TTC549 (cell line): ENCODE measurements at regions not wholly inside any gene's neighbourhood (a gene's known extent, or its start where the extent isn't known, plus 50 kb on each side); places are given as distances from the start of the nearest gene placed in this dataset.
"Not testable (repeated sequence)": the region's sequence is repeated elsewhere in the genome, so short reads cannot be mapped to it uniquely, and the experiment has no call there.

ENCODE experiments used
- FAIRE-seq: peaks from 2 replicates; lab custom pipeline; 2012; peaks lifted over from hg19 to GRCh38; lab: Jason Lieb, UNC

DNA sequence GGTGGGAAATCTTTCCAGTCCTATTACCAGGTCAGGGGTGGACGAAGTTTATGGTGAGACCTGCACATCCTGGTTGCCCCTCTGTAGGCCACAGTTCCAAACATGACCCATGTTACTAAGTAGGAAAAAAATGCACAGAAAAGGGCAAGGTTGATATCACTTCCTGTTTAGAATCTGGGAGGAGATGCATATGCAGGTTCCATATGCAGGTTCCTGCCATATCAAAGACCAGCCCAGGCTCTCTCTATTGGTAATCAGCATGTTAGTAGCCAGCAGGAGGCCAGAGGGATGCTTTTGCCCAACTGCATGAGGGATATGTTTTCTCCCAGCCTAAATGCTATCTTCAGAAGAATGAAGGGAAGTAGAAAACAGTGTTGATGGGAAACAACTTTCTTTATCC lies 657.2 kb downstream of the ANKRD50 start:
- no peak for FAIRE-seq

DNA sequence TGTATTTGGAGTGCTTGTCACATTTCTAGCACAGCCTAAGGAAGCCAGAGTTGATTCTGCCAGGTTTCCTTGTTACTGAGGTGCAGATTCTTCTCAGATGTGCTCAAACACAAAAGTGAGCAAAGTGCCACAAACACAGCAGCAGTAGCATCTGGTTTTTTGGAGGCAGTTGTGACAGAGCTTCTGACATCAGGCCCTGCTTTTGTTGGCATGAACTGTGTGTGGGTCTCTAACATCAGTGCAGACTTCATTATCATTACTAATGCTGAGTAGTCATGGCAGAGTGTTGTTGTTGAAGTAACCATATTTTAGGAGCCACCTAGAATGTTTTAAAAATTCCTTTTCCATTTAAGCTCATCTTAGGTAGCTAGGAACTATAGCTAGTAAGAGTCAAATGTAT lies 656.6 kb downstream of the ANKRD50 start:
- FAIRE-seq = no peak

DNA sequence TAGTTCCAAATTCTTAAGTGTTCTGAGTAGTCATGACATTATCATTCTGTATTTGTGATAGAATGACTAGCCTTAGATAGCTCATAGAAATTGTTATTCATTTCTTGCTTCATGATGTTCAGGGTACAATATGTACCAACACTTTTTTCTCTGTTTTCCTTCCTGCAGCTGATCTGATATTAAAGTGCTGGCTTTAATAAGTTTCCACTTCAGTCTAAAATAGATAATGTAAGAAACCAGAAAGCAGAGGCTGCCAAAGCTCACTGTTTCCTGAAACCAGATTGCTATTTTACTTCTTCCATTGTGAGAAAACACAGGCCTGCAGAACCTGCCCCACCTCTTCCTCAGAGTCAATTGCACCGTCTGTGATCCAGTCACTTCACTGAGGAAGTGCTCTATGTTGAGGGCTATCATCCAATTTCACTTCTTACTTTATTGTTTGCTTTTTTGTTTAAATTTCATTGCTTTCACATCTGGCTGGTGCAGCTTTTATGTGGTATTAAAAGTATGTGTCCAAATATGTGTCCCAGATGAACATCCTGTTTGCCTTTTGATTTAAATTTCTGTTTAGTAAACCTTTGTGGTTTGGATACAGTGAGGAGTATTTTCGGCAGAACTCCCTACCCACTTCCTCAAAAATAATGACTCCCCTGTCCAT lies 652.1 kb downstream of the ANKRD50 start:
- no peak for FAIRE-seq

DNA sequence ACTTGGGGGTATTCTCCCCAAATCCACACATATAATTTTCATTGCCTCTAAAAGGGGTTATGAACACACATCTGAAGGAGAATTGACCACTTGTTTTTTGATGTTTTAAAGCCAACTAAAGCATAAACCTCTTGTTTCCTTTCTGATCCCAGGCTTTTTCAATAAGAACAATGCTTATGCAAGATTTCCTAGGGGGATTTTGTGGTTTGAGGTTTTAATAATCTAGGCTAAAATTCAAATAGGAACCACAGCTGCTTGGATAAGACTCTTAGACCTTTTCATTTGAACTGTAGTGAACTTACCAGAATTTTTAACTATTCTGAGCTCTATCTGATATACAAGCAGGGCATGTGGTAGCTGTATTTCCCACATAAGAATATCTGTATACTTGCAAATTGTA lies 651.1 kb downstream of the ANKRD50 start:
- FAIRE-seq = no peak

DNA sequence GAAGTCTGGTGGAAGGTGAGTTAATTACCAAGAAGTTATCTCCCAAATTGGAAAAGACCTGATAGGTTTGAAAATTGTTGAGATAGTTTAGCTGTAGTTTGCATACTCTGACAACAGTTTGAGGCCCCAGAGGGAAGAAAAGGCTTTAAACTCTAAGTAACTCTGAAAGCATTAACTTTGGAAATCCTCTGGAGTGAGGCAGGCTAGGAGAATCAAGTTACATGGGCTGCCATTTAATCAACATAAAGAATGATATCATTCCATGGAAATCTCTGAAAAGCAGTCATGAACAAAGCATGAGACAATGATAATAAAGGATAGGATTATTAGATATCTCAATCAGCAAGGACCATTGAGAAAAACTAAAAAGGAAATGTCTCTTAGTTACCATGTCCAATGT lies 647.1 kb downstream of the ANKRD50 start:
- no peak for FAIRE-seq

DNA sequence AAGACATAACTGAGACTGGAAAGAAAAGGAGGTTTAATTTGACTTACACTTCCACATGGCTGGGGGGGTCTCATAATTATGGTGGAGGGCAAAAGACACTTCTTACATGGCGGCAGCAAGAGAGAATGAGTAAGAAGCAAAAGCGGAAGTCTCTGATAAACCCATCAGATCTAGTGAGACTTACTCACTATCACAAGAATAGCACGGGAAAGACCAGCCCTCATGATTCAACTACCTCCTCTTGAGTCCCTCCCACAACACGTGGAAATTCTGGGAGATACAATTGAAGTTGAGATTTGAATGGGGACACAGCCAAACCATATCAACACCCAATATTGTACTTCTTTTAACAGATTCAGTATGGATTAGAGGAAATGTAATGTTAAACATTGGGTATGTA lies 646.6 kb downstream of the ANKRD50 start:
- no peak for FAIRE-seq

DNA sequence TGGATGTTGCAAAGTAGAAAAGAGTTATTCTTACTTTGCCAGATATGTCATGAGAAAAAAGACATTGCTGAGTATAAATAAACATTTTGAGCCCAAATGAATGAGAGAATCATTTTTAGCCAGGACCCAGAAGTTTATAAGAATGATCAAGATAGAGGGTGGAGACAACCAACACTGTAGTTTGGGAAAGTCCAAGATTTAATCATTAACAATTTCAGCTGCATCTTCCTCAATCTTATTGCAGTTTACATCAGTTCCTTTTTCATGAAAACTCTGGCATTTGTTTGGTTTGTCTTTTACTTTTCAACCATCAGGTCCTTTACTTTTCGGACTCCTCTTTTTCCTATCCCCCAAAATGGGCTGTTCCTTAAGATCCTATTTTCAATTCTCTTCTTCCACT lies 645.9 kb downstream of the ANKRD50 start:
- no peak for FAIRE-seq

DNA sequence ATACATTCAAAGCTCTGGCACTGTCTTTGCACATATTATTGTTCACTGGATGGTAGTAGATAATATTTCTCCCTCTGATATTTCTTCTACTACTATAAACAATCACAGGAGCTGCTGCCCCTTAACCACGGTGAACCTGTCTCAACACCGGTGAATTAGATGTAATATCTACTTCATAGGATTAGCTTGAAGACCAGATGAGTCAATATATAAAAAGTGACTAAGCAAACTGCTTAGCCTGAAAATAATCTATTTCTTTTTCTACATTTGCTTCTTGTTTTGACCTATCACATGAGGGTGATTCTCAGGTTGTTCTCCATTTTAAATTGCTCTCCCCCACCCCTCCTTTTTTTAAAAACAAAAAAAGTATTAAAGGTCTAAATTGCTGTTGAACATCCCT lies 645.5 kb downstream of the ANKRD50 start:
- FAIRE-seq = no peak

DNA sequence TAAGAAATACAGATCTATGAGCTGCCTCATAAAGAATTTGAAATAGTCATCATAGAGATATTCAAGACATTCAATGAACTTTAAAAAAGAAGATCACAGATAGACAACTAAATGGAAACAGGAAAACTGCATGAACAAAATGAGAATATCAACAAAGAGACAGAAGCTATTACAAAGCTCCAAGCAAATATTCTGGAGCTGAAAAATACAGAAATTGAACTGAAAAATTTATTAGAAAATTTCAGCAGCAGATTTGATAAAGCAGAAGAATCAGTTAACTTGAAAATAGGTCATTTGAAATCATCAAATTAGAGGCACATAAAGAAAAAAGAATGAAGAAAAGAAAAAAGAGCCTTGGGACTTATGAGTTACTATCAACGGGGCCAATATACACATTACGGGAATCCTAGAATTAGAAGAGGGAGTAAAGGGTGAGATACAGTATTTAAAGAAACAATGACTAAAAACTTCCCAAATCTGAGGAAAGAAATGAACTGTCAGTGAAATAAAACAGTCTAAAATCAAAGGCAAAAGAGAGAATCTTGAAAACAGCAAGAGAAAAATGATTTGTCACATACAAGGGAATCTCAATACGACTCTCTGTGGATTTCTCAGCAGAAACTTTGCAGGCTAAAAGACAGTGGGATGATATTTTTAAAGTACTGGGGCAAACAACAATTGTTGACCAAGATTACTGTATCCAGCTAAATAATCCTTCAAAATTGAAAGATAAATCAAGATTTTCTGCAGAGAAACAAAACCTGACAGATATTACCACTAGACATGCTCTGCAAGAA lies 641.6 kb downstream of the ANKRD50 start:
- no peak for FAIRE-seq

DNA sequence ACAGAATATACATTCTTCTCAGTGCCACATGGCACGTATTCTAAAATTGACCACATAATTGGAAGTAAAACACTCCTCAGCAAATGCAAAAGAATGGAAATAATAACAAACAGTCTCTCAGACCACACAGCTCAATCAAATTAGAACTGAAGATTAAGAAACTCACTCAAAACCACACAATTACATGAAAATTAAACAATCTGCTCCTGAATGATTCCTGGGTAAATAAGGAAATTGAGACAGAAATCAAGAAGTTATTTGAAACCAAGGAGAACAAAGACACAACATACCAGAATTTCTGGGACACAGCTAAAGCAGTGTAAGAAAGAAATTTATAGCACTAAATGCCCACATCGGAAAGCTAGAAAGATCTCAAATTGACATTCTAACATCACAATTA lies 637.3 kb downstream of the ANKRD50 start:
- FAIRE-seq = not testable (repeated sequence)

DNA sequence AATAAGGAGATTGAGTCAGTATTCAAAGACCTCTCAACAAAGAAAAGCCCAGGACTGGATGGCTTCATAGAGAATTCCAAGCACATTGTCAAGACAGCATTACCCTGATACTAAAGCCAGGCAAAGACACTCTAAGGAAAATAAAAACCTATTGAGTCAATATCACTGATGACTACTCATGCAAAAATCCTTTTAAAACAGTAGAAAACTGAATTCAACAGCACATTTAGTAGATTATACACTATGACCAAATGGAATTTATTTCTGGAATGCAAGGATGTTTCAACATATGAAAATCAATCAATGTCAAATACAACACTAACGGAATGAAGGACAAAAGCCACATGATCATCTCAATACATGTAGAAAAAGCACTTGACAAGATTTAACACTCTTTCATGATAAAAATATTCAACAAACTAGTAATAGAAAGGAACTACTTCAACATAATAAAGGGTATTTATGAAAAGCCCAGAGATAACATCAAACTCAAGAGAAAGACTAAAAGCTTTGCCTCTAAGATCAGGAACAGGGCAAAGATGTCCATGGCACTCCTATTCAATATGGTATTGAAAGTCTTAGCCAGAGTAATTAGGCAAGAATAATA lies 633.3 kb downstream of the ANKRD50 start:
- no peak for FAIRE-seq

DNA sequence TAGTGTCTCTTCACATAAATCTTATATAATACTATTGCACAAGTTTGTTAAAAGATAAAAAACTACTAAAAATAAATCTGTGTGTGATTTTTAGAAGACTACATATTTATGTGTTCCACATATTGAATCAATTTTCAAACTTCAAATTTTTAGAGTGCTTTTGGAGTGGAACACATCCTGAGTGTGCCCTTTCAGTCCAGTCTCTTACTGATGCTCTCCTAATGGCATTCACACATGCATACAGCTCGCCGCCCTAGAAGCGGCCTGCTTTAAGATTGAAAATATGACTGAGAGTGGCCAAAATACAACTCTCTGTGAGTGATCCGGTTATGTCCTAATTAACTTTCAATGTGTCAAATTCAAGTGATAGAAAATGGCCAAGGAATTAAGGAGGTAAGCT lies 628.8 kb downstream of the ANKRD50 start:
- FAIRE-seq = no peak

DNA sequence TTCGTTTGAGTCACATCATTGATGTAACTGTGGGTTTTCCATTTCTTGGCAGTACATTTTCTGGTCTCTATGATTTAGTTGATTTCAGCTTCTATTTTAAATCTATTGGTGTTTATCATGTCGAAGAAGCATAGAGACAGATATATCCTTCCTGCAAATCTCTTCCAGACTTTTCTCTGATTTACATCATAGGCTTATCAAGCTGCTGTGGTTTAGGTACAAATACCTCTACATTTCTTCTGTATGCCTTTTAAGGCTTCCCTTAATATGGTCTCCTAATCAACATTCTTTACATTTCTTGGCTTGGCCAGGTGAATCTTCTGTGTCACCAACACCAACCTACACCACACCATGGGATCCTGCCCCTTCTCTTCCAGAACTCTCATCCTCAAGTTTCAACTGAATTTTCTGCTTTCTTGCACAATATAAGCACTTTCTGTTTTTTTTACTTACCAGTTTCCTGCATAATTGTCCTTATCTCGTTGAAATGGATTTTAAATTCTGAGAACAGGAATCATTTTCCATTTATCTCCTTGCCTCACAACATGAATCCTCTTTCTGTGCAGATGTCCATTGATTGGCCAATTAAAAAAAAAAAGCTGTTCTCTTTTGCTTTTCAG lies 626.9 kb downstream of the ANKRD50 start:
- FAIRE-seq = no peak

DNA sequence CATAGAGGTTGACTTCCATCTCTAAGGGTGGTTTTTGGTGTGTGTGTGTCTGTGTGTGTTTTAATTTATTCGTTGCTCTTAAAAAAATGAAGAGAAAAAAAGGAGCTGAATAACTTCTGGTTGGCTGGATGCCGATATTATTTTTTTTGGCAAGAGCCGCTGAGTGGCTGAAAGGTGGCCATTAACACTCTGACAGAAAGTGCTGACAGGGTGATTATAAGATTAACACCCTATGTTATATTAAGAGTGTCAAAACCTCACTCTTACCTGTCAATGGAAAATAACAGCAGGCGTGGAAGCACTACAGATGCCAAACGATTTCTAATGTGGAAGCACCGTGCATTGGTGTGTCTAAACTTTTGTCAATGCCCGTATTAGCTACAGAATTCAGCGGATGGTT lies 622.5 kb downstream of the ANKRD50 start:
- FAIRE-seq = no peak

DNA sequence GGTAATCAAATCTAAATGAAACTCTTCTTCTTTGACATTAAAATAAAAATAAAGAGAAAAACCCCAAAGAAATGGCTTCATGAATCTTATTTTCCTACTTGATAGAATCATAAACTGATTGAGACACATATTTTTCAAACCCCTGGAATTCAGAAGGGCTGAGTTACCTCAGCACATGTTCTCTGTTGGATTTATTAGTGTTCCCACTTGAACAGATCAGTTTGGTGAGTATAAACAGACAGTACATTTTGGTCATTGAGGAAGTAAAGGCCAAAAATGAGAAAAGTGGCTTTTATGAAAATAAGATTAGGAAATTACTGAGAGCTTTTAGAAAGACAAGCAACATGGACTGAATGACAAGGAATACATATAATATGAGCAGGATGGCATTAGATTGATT lies 620.4 kb downstream of the ANKRD50 start:
- no peak for FAIRE-seq

DNA sequence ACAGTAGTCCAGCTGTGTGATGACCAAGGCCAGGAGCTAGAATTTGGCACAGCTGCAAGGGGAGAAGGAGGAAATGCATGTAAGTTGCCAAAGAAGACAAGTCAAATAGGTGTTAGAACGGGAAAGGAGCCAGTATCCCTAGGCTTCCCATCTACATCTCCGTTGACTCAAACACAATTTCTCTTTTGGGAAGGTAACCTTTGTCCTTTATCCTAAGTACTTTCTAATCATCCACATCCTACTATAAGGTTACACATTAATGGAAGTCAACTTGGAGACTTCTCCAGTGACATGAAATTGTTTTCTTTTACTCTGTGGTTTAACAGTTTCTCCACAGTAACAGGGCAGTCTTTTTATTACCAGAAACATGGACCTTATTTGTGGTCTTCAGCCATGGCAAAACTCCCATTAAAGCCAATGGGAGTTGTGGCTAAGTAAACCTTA lies 620.0 kb downstream of the ANKRD50 start:
- no peak for FAIRE-seq

DNA sequence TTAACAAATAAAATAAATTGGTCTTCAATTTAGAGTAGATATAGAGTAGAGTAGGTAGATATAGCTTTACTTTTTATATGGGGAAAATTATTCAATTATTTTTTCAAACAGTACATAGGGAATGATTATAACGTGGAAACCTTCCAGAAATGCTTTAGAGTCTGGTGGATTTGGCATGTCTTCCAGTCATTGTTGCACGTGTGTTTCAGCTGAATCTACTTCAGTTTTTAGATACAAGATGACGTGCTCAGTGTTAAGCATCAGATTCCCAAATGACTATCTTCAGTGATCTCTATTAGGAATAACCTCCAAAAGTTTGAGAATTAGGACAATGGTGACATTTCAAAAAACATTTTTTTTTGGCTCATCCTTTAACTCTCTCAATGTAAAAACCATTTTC lies 616.9 kb downstream of the ANKRD50 start:
- no peak for FAIRE-seq

DNA sequence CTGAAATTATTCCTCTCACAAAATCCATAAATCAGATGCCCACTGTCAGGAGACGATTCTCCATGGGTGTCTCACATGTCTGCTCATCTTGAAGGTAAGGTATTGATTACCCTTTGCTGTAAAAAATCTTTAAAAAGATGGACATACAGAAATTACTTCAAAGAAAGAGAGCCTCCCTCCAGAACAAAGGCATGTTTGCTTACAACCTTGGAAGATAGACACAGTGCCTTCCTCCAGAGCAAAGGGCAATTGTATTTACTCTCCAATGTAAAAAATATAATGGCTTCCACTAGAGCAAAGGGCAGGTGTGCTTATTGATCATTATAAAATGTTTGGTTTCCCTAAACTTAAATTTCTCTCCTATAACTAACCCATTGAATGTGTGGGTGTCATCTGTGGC lies 616.2 kb downstream of the ANKRD50 start:
- FAIRE-seq = no peak

DNA sequence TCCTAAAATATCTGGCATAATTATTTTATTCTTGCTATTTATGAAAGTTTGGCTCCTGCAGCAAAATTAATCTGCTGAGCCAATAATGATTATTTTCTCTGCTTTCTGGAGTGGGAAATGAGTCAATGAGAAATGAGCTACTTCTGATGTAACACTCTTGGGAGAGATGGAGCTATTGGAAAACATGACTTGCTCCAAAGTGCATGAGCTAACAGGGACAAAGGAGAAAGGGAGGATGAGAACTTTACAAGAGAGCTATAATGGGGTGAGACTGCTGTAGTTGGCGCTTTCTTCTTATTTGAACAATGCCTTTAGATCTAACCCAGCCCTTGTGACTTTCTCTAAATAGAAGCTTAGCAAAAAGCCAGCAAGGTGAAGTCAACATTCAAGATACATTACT lies 615.1 kb downstream of the ANKRD50 start:
- FAIRE-seq = no peak

DNA sequence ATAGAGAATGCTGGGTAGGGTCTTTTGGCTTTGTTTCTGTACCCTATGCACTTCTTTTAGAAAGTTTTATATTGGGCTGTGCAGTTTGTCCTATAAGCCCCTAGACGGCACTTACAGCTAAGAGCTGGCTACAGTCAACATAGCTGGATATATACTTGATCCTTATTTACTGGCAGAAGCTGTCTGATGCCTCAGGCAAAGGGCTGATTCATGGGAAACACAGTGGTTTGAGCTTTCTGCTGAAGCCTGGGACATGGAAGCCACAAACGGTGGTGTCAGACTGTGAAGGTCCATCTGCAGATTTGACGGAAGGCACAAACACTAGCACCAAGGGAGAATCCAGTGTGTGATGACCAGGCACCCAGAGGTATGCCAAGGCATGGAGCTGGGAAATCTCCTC lies 608.4 kb downstream of the ANKRD50 start:
- FAIRE-seq = no peak

DNA sequence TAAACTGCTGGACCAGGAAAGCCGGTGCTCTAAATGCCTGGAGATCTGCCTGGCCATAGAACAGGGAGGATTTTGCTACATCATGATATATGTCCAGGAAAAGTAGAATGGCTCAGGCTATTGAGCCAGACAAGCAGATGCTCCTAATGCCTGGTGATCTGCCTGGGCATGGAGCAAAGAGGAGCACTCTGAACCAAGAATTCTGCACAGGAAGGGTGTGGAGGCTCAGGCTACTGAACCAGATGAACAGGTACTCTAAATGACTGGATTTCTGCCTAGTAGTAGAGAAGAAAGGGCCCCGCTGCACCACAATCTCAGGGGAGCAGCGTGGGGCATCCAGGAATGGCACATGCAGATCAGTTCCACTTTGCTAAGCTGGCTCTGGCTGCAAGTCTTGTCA lies 607.9 kb downstream of the ANKRD50 start:
- no peak for FAIRE-seq

DNA sequence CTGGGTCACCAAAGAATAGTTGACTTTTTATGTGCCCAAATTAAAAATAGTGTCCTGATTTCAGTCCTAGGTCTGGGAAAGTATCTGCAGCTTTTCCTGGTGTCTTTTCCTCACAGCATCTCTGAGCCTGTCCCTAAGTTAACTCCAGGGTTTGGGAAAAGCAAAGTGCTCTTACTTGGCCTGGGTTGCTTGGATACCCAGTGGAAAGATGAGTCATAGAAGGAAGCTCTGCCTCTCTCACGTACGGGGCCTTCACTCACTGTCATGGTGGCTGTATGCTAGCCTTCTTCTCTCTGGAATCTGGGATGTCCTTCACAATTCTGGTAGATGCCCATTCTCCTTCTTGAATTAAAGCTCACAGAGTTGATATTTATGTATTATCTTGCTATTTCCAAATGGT lies 607.3 kb downstream of the ANKRD50 start:
- FAIRE-seq = no peak

DNA sequence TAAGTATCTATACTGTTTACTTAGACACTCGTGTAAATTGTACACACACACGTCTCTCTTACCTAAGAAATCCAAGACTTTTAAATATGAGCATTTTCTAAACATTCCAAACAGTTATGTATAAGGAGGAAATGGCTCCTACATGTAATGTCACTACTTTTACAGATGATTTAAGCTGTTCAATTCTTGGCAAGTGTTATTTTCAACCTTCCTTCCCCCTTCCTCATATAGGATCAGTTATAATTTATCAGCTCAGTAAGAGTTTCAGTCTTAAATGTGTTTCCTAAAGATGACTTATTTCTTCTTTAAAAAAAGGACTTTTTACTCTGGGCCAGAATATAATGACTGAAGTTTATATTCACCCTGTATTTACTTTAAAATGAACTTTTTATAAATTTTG lies 601.1 kb downstream of the ANKRD50 start:
- no peak for FAIRE-seq
